GM10248 (cell line): ENCODE measurements at regions not wholly inside any gene's neighbourhood (a gene's known extent, or its start where the extent isn't known, plus 50 kb on each side); places are given as distances from the start of the nearest gene placed in this dataset.

Source experiments
- CTCF ChIA-PET: fragments of 300-600 bp; sonication (Branson Sonifier 250); formaldehyde crosslinking; extraction: SDS; loops from one replicate; lab custom pipeline; 2021; ENCODE audit warnings: antibody characterized with exemption; lab: Yijun Ruan, JAX
- POLR2A ChIA-PET: fragments of 350-650 bp; sonication (Branson Sonifier 250); formaldehyde crosslinking; extraction: SDS; loops from one replicate; lab custom pipeline; 2020; ENCODE audit warnings: antibody characterized with exemption; lab: Yijun Ruan, JAX
- DNase-seq: peaks from one replicate; pipeline ENCODE4 v3.0.0; 2012; ENCODE audit errors: extremely low spot score
- CTCF ChIP-seq: IDR thresholded peaks from 2 replicates; pipeline ENCODE4 v1.5.1; 2012; ENCODE audit warnings: mild to moderate bottlenecking, low read depth; ENCODE audit errors: extremely low read depth, missing control alignments, control extremely low read depth

GRCh38 chr6:65943051-65943450 lies 236.0 kb upstream of the EYS start:
- DNase-seq: no peak
- CTCF ChIA-PET: interaction anchor here (1.2 to 2.1 kb wide), 3 partner anchors 12 to 15 kb away, joined by 3 to 8 read pairs (median 4); no protein-coding TSS in a partner anchor
- POLR2A ChIA-PET: no interaction called here
- no peak for TF ChIP-seq CTCF

- TF ChIP-seq CTCF: no peak
- POLR2A ChIA-PET: no interaction called here
- DNase-seq: no peak
- CTCF ChIA-PET: interaction anchor here (1.1 kb wide), 1 partner anchor 13 kb away, joined by 3 read pairs; no protein-coding TSS in a partner anchor
Measured at GRCh38 chr6:65938000-65938399, 231.0 kb upstream of the EYS start.

GRCh38 chr6:65935412-65935811 lies 228.4 kb upstream of the EYS start:
- CTCF ChIA-PET: interaction anchor here (1.3 to 2.2 kb wide), 2 partner anchors 15 to 31 kb away, joined by 3 to 5 read pairs; no protein-coding TSS in a partner anchor
- no peak for TF ChIP-seq CTCF
- POLR2A ChIA-PET: no interaction called here
- DNase-seq: no peak

GRCh38 chr6:65933390-65933789 lies 226.4 kb upstream of the EYS start:
- ChIA-PET POLR2A (no interaction called here), CTCF (no interaction called here)
- no peak for DNase-seq
- TF ChIP-seq CTCF: no peak

- no peak for DNase-seq
- TF ChIP-seq CTCF: no peak
- POLR2A ChIA-PET: no interaction called here
- CTCF ChIA-PET: interaction anchor here (1.4 kb wide), 1 partner anchor 9 kb away, joined by 4 read pairs; no protein-coding TSS in a partner anchor
Measured at GRCh38 chr6:65927141-65927540, 220.1 kb upstream of the EYS start.

- CTCF ChIA-PET: no interaction called here
- TF ChIP-seq CTCF: no peak
- POLR2A ChIA-PET: no interaction called here
Measured at GRCh38 chr6:65924411-65924810, 217.4 kb upstream of the EYS start.

More at GRCh38 chr6:65924411-65924810, 217.4 kb upstream of the EYS start:
- no peak for DNase-seq
